Fibroblast of skin of right biceps (primary cell): ENCODE measurements at regions not wholly inside any gene's neighbourhood (a gene's known extent, or its start where the extent isn't known, plus 50 kb on each side); places are given as distances from the start of the nearest gene placed in this dataset.

Experiments
- DNase-seq: peaks from one replicate; pipeline ENCODE4 v3.0.0-alpha.2; 2013

- no peak for DNase-seq
Observed at GRCh38 chr10:132486539-132487121, 51.0 kb upstream of the INPP5A start.

DNA sequence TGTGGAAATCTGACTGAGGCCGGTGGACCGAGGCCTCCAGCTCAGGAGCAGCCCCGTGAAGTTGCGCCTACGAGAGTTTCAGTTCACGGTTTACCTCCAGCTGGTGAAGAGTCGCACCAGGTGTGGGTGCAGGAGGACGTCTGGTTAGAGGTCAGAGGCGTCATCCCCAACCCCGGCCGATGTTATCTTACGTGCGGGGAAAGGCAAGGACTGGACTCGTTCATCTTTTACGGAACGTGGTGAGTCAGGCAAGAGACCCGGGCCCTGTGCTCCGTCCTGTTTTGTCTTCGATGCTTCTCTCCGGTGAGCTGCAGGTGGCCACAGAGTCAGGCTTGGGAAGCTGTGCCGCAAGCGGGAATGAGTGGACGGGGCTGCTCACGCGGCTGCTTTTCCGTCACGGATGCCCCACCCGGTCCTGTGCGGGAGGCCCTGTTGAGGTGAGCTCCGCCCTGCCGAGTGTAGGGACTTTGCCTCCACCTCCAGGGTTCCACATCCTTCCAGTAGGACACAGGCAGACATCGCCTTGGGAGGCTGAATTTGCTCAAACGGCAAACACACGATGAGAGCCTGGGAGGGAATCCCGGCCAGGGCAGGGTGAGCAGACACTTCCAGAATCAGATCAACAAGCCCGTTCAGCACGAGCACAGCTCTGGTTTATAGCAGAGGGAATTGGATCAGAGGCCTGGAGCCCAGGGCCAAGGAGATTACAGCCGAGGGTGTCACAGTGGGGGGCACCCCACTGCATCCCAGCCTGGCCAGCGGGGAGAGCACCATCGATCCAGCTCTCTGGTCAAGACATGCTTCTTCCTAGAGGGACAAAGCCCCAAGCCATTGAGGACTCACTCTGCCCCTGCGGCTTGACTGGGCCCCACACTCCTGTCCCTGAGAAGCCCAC is 50.1 kb upstream of the INPP5A start:
- DNase-seq: no peak
